ENCODE measurements at regions not wholly inside any gene's neighbourhood (a gene's known extent, or its start where the extent isn't known, plus 50 kb on each side); places are given as distances from the start of the nearest gene placed in this dataset.

GRCh38 chr4:107197121-107197520, 161.0 kb upstream of the DKK2 start:
- no peak overlapping the region for H3K4me3 ChIP-seq (ENCODE audit: low read length)
- H3K9ac ChIP-seq (ENCODE audit: low read length), result no peak overlapping the region
- no peak overlapping the region for H3K4me2 ChIP-seq (ENCODE audit: low read length)
- no peaks in the 10 kb centered on the region for H3F3A ChIP-seq (ENCODE audit: insufficient read depth, low read length, poor library complexity, severe bottlenecking)
- TF ChIP-seq EP300 (conservative IDR thresholded peaks at IDR 0.05; ENCODE audit: poor library complexity, severe bottlenecking) (no peak), TAF1 (IDR thresholded peaks at IDR 0.05; ENCODE audit: low read depth) (no peak), CTCF (IDR thresholded peaks at IDR 0.05; ENCODE audit: poor library complexity, severe bottlenecking) (no peak), MXI1 (conservative IDR thresholded peaks at IDR 0.05; ENCODE audit: poor library complexity, severe bottlenecking) (no peak), RAD21 (conservative IDR thresholded peaks at IDR 0.05) (no peak), SMC3 (conservative IDR thresholded peaks at IDR 0.05; ENCODE audit: poor library complexity) (no peak), POLR2AphosphoS5 (IDR thresholded peaks at IDR 0.05) (no peak), EZH2 (IDR thresholded peaks at IDR 0.05; ENCODE audit: borderline replicate concordance, insufficient read depth, low read length, poor library complexity, severe bottlenecking) (no peak), REST (IDR thresholded peaks at IDR 0.05; ENCODE audit: borderline replicate concordance) (no peak)
- H3K9me2 ChIP-seq (ENCODE audit: insufficient read depth, low read length), result no peaks in the 10 kb centered on the region
- H3K79me2 ChIP-seq (replicated peaks; ENCODE audit: insufficient read depth, low read length), result no peaks in the 10 kb centered on the region
- H3K9me3 ChIP-seq (ENCODE audit: low read length), result no peaks in the 10 kb centered on the region
- no peak overlapping the region for H2AFZ ChIP-seq (ENCODE audit: low read depth, low read length)
- H3K36me3 ChIP-seq (ENCODE audit: insufficient read depth, low read length), result no peaks in the 10 kb centered on the region
- no peaks in the 10 kb centered on the region for H3K27me3 ChIP-seq (ENCODE audit: insufficient read depth, low read depth, low read length)
- H3K27ac ChIP-seq (ENCODE audit: low read length), result no peak overlapping the region
- H4K20me1 ChIP-seq (ENCODE audit: insufficient read depth), result no peaks in the 10 kb centered on the region

- no peak overlapping the region for H2AFZ ChIP-seq (ENCODE audit: low read depth, low read length)
- H3K9me2 ChIP-seq (ENCODE audit: insufficient read depth, low read length), result no peaks in the 10 kb centered on the region
- no peaks in the 10 kb centered on the region for H3K9me3 ChIP-seq (ENCODE audit: low read length)
- no peak overlapping the region for H3K4me2 ChIP-seq (ENCODE audit: low read length)
- H3K4me3 ChIP-seq (ENCODE audit: low read length), result no peak overlapping the region
- H3K36me3 ChIP-seq (ENCODE audit: insufficient read depth, low read length), result no peaks in the 10 kb centered on the region
- no peak overlapping the region for H3K27ac ChIP-seq (ENCODE audit: low read length)
- no peaks in the 10 kb centered on the region for H3F3A ChIP-seq (ENCODE audit: insufficient read depth, low read length, poor library complexity, severe bottlenecking)
- no peaks in the 10 kb centered on the region for H4K20me1 ChIP-seq (ENCODE audit: insufficient read depth)
- no peaks in the 10 kb centered on the region for H3K79me2 ChIP-seq (replicated peaks; ENCODE audit: insufficient read depth, low read length)
- TF ChIP-seq TAF1 (IDR thresholded peaks at IDR 0.05; ENCODE audit: low read depth), result no peak
- TF ChIP-seq CTCF (IDR thresholded peaks at IDR 0.05; ENCODE audit: poor library complexity, severe bottlenecking), result no peak
- no peak for TF ChIP-seq MXI1 (conservative IDR thresholded peaks at IDR 0.05; ENCODE audit: poor library complexity, severe bottlenecking)
- TF ChIP-seq REST (IDR thresholded peaks at IDR 0.05; ENCODE audit: borderline replicate concordance), result no peak
- no peak for TF ChIP-seq EZH2 (IDR thresholded peaks at IDR 0.05; ENCODE audit: borderline replicate concordance, insufficient read depth, low read length, poor library complexity, severe bottlenecking)
- TF ChIP-seq RAD21 (conservative IDR thresholded peaks at IDR 0.05), result no peak
- no peak overlapping the region for H3K9ac ChIP-seq (ENCODE audit: low read length)
- no peaks in the 10 kb centered on the region for H3K27me3 ChIP-seq (ENCODE audit: insufficient read depth, low read depth, low read length)
Measured at GRCh38 chr4:107196312-107196711, 160.2 kb upstream of the DKK2 start.

Data from neural cell (in vitro differentiated cells).